Mucosa of rectum (tissue), 2 donors: ENCODE measurements at regions not wholly inside any gene's neighbourhood (a gene's known extent, or its start where the extent isn't known, plus 50 kb on each side); places are given as distances from the start of the nearest gene placed in this dataset.

Experiments
- H3K27ac ChIP-seq, 2 donors: one replicate each; pipeline ENCODE4 v1.7.0; 2013; ENCODE audit warnings: inconsistent platforms in 2 of 2, low read depth in 2 of 2, low read length in 2 of 2
- H3K27me3 ChIP-seq, 2 donors: one replicate each; pipeline ENCODE4 v1.7.0; 2013; ENCODE audit warnings: low read length in 2 of 2; ENCODE audit not compliant: control insufficient read depth in 2 of 2, insufficient read depth in 2 of 2
- H3K36me3 ChIP-seq, 2 donors: one replicate each; pipeline ENCODE4 v1.7.0; 2013; ENCODE audit warnings: low read length in 2 of 2; ENCODE audit not compliant: control insufficient read depth in 2 of 2, insufficient read depth in 2 of 2
- H3K4me1 ChIP-seq, 2 donors: one replicate each; pipeline ENCODE4 v1.7.0; 2013; ENCODE audit warnings: low read length in 2 of 2, mild to moderate bottlenecking in 1 of 2; ENCODE audit not compliant: control insufficient read depth in 2 of 2, insufficient read depth in 2 of 2
- H3K4me3 ChIP-seq, 2 donors: one replicate each; pipeline ENCODE4 v1.7.0; 2013; ENCODE audit warnings: low read length in 2 of 2
- H3K9ac ChIP-seq, 2 donors: one replicate each; pipeline ENCODE4 v1.7.0; 2013; ENCODE audit warnings: low read length in 2 of 2, low read depth in 1 of 2, mild to moderate bottlenecking in 1 of 2
- H3K9me3 ChIP-seq, 2 donors: one replicate each; pipeline ENCODE4 v1.7.0; 2013; ENCODE audit warnings: low read length in 2 of 2; ENCODE audit not compliant: control insufficient read depth in 2 of 2
- donor health status: healthy.
- donor health status: Normal muscosa, but diverticular disease.

DNA sequence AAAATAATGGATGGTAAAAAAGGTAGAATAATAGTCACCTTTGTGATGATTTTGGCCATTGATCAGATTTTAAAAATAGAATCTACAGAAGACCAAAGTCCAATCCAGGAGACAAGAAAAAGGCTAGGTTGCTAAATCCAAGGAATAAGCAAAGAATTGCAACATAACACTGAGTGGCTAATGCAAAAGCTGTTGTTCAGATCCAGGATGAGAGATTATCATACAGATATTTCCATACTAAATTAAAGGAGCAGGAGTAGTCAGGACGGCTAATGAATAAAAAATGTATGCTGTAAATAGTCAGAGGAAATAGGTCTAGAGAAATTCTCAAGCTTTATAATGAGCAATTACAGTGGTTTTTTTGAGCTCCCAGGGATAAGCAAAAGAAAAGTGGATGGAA, 745.9 kb upstream of the ACVR2A start:
- H3K9ac ChIP-seq, result no peak overlapping the region
- H3K9me3 ChIP-seq, result no peaks in the 10 kb centered on the region
- no peak overlapping the region for H3K27ac ChIP-seq
- H3K4me3 ChIP-seq, result no peak overlapping the region
- no peaks in the 10 kb centered on the region for H3K36me3 ChIP-seq
- H3K27me3 ChIP-seq, result no peaks in the 10 kb centered on the region
- H3K4me1 ChIP-seq, result no peaks in the 10 kb centered on the region

DNA sequence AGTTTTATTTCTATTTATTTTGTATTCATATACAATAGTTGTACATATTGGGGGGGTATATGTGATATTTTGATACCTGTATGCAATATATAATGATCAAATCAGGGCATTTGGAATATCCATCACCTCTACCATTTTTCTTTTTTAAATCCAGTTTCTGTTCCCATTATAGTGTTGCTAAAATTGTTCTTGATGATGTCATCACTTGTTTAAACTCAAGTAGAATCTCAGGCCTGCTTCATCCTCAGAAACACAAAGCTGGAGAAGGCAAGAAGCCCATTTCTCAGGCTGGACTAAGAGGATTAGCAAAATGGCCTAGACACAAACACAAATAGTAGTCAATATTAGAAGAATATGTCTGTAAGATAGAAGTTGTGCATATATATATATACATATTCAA, 747.1 kb upstream of the ACVR2A start:
- no peaks in the 10 kb centered on the region for H3K27me3 ChIP-seq
- no peak overlapping the region for H3K4me3 ChIP-seq
- no peaks in the 10 kb centered on the region for H3K36me3 ChIP-seq
- H3K9ac ChIP-seq, result no peak overlapping the region
- H3K9me3 ChIP-seq, result no peaks in the 10 kb centered on the region
- H3K4me1 ChIP-seq, result no peaks in the 10 kb centered on the region
- H3K27ac ChIP-seq, result no peak overlapping the region

DNA sequence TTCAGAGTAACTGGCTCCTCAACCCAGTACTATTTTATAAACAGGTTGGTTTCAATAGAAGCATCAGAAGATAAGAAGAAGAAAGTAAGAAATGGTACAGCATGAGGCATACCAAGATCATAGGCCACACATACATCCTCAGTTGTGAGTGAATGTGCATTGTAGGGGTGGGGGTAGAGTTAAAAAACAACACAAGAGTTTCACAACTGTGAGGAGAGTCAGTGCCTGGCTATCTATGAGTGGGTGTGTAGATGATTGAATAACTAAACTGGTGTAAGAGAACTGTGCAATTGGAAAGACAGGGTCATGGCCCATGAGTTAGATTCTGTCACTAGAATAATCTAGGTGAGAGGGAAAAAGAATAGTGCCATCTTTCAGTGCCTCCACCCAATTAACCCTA, 748.2 kb upstream of the ACVR2A start:
- Histone ChIP-seq H3K9me3 (no peaks in the 10 kb centered on the region), H3K36me3 (no peaks in the 10 kb centered on the region), H3K4me3 (no peak overlapping the region), H3K27me3 (no peaks in the 10 kb centered on the region), H3K27ac (no peak overlapping the region), H3K4me1 (no peaks in the 10 kb centered on the region), H3K9ac (no peak overlapping the region)

DNA sequence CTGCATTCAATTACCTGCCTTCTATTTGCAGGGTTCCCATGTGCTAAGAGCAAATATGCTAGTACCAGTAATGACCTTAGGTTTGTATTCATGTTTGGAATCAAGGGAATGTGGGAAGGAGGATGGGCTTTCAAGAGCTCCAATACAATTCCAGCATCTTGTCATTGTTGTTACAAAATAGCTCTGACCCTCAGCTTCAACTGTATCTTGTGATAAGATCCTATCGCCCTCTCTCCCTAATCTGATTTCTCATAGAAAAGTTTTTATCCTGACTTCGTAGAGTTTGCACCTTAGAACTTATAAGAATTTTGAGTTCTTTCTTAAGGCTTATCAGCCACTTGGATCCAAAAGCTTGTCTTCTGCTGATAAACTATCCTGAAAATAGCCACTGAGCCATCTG, 749.5 kb upstream of the ACVR2A start:
- H3K4me1 ChIP-seq, result no peaks in the 10 kb centered on the region
- H3K36me3 ChIP-seq, result no peaks in the 10 kb centered on the region
- H3K4me3 ChIP-seq, result no peak overlapping the region
- H3K27ac ChIP-seq, result no peak overlapping the region
- H3K27me3 ChIP-seq, result no peaks in the 10 kb centered on the region
- H3K9ac ChIP-seq, result no peak overlapping the region
- no peaks in the 10 kb centered on the region for H3K9me3 ChIP-seq

DNA sequence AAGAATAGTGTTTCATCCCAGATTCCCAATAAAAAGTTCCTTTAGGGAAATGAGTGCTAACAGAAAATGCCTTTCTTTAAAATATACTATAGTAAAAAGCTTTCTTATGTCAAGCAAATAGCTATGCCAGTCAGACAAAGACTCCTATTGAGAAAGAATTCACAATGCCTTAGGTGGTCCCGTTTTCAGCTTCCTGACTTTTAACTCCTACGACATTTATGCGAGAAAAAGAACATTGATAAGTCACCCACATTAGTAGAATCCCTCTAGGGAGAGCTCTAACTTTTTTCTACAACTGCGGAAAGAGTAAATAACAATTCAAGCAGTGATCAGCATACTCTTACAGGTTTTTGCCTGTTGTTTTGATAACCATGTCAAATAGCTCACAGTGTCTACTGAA, 750.8 kb upstream of the ACVR2A start:
- Histone ChIP-seq H3K36me3 (no peaks in the 10 kb centered on the region), H3K4me3 (no peak overlapping the region), H3K4me1 (no peaks in the 10 kb centered on the region), H3K27ac (no peak overlapping the region), H3K9me3 (no peaks in the 10 kb centered on the region), H3K27me3 (no peaks in the 10 kb centered on the region), H3K9ac (no peak overlapping the region)

DNA sequence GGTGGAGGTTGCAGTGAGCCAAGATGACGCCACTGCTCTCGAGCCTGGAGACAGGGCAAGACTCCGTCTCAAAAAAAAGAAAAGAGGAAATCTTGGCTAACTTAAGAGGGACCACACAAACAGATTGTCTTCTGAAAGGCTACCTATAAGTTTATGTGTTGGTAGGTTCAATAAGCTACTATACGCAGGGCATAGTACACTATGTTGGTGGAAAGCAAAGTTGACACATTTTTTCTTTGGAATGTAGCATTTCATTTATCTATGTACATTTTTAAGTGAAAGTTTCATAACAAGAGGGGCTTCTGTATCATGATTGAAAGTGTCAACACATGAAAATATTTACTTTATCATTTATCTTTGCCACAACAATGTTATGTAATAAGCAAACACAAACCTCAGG, 752.6 kb upstream of the ACVR2A start:
- H3K4me1 ChIP-seq, result no peaks in the 10 kb centered on the region
- H3K36me3 ChIP-seq, result no peaks in the 10 kb centered on the region
- H3K9ac ChIP-seq, result no peak overlapping the region
- H3K27me3 ChIP-seq, result no peaks in the 10 kb centered on the region
- H3K9me3 ChIP-seq, result no peaks in the 10 kb centered on the region
- no peak overlapping the region for H3K4me3 ChIP-seq
- H3K27ac ChIP-seq, result no peak overlapping the region

DNA sequence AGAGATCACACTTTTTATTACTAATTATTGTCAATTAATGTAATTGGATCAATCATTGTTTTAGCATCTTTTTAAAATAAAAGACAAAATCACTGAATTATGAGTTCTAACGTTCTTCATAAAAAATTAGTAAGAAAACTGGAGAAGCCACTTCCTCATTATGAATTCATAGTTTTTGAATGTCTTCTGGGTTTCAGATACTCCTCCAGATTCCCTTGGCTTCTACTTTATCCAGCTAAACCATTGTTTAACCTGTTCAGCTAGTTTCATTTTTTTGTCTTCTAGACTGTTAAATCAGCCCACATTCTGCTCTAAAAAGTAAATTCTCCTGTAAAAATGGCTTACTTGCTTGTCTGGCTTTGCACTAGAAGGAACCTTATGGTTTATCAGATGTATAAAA, 753.4 kb upstream of the ACVR2A start:
- no peaks in the 10 kb centered on the region for H3K36me3 ChIP-seq
- no peak overlapping the region for H3K4me3 ChIP-seq
- H3K27ac ChIP-seq, result no peak overlapping the region
- no peak overlapping the region for H3K9ac ChIP-seq
- no peaks in the 10 kb centered on the region for H3K4me1 ChIP-seq
- H3K9me3 ChIP-seq, result no peaks in the 10 kb centered on the region
- H3K27me3 ChIP-seq, result no peaks in the 10 kb centered on the region

DNA sequence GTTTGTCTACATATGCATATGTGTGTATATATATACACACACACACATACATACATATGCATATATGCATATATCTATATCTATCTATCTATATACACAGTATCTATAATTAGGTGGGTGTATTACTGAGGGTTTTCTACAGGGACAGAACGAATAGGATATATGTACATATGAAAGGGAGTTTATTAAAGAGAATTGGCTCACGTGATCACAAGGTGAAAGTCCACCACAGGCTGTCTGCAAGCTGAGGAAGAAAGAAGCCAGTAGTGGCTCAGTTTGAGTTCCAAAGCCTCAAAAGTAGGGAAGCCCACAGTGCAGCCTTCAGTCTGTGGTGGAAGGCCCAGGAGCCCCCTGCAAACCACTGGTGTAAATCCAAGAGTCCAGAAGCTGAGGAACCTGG, 756.0 kb upstream of the ACVR2A start:
- Histone ChIP-seq H3K9me3 (no peaks in the 10 kb centered on the region), H3K27me3 (no peaks in the 10 kb centered on the region)

DNA sequence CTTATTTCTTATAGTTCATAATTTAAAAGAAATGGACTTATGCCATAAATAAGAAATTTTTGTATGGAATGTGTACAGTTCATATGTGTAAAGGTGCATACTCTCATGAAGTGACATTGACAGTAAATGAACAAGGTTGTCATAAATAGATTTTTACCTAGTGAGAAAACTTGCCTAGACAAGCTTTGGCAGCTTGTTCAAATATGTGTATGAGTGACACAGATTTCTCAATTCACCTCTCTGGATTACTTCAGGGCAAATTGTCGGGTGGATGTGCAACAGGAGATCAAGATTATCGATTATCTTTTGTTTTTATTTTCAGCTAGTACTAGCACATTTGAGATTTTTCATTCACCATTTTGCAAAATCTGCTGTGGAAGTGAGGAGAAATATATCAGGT, 758.1 kb upstream of the ACVR2A start:
- Histone ChIP-seq H3K36me3 (no peaks in the 10 kb centered on the region), H3K4me1 (no peaks in the 10 kb centered on the region), H3K9me3 (no peaks in the 10 kb centered on the region), H3K9ac (no peak overlapping the region), H3K27me3 (no peaks in the 10 kb centered on the region), H3K4me3 (no peak overlapping the region), H3K27ac (no peak overlapping the region)

More for the DNA sequence above, 756.0 kb upstream of the ACVR2A start:
- Histone ChIP-seq H3K4me1 (no peaks in the 10 kb centered on the region), H3K27ac (no peak overlapping the region), H3K9ac (no peak overlapping the region), H3K36me3 (no peaks in the 10 kb centered on the region), H3K4me3 (no peak overlapping the region)

DNA sequence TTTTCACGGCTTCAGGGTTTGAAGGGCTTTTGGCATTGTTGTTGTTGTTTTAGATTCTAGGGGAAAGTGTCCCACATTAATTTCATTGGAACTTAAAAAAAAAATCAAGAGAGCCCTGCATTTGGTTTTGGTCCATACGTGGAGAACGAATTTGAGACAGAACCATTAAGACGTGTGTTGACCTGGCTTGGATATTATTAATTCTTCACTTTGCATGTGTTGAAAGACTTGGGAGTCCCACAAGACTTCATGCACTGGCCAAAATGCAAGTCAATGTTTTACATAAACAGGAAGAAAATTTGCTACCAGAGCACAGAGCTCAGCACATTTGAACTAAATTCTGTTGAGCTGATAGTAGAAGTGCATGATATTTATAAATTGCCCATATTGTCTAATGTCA, 761.2 kb upstream of the ACVR2A start:
- no peaks in the 10 kb centered on the region for H3K9me3 ChIP-seq
- no peak overlapping the region for H3K4me3 ChIP-seq
- no peaks in the 10 kb centered on the region for H3K36me3 ChIP-seq
- no peak overlapping the region for H3K27ac ChIP-seq
- H3K27me3 ChIP-seq, result no peaks in the 10 kb centered on the region
- no peak overlapping the region for H3K9ac ChIP-seq
- no peaks in the 10 kb centered on the region for H3K4me1 ChIP-seq

DNA sequence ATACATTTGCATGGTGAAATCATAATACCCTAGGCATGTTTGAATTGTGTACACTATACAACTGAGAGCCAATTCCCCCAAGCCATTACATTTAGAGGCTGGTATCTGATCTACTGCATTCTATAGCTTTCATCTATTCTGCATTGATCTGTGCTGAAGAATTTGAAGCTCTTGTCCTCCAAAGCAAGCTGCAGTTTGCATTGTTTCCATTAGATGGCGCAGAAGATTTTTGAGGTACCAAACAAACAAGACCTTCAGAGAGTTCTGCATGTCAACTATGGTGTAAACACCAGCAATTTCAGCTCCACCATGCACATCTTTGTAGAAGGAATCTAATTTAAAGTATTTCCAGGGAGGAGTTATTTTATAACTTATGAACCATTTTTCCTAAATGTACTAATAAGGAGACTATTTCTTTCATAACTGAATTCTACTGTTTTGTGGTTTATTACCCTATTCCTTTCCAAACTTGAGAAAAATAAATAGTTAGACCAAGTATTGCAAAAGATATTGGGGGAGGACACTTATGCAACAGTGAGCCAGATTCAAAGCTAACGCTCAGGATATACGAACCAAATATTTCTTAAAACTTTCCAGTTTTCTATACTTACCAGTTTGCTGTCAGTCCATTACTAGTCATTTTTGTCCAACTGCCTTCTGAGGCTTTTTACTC, 761.8 kb upstream of the ACVR2A start:
- H3K36me3 ChIP-seq, result no peaks in the 10 kb centered on the region
- H3K4me1 ChIP-seq, result no peaks in the 10 kb centered on the region
- H3K4me3 ChIP-seq, result no peak overlapping the region
- no peaks in the 10 kb centered on the region for H3K9me3 ChIP-seq
- H3K27me3 ChIP-seq, result no peaks in the 10 kb centered on the region
- H3K27ac ChIP-seq, result no peak overlapping the region
- no peak overlapping the region for H3K9ac ChIP-seq
